ENCODE measurements at regions not wholly inside any gene's neighbourhood (a gene's known extent, or its start where the extent isn't known, plus 50 kb on each side); places are given as distances from the start of the nearest gene placed in this dataset.

GRCh38 chr14:35221462-35221861, 70.7 kb upstream of the PSMA6 start:
- Histone ChIP-seq H3K4me2 (ENCODE audit: low read depth, low read length, poor library complexity, severe bottlenecking) (no peak overlapping the region), H3K9ac (ENCODE audit: low read length) (no peak overlapping the region), H3K79me2 (ENCODE audit: insufficient read depth, low read length) (no peaks in the 10 kb centered on the region), H3K27ac (ENCODE audit: low read depth, low read length) (no peak overlapping the region), H3K9me3 (ENCODE audit: insufficient read depth, low read length) (no peaks in the 10 kb centered on the region), H3K9me2 (replicated peaks; ENCODE audit: insufficient read depth, low read length) (no peaks in the 10 kb centered on the region), H3K36me3 (ENCODE audit: low read length) (no peaks in the 10 kb centered on the region), H3F3A (ENCODE audit: insufficient read depth) (no peaks in the 10 kb centered on the region), H3K27me3 (ENCODE audit: low read length) (no peaks in the 10 kb centered on the region), H3K4me3 (ENCODE audit: insufficient read depth, low read length, poor library complexity, severe bottlenecking) (no peak overlapping the region), H4K20me1 (ENCODE audit: low read depth, low read length) (no peaks in the 10 kb centered on the region), H2AFZ (ENCODE audit: low read depth, low read length, severe bottlenecking) (no peak overlapping the region)
- no peak for TF ChIP-seq EZH2phosphoT487 (conservative IDR thresholded peaks at IDR 0.05; ENCODE audit: low read length)
- TF ChIP-seq CTCF (IDR thresholded peaks at IDR 0.05; ENCODE audit: insufficient read depth, low read length, poor library complexity, severe bottlenecking) = no peak

GRCh38 chr14:35222324-35222723, 69.9 kb upstream of the PSMA6 start:
- H3K36me3 ChIP-seq (ENCODE audit: low read length) = no peaks in the 10 kb centered on the region
- H4K20me1 ChIP-seq (ENCODE audit: low read depth, low read length) = no peaks in the 10 kb centered on the region
- no peak overlapping the region for H3K27ac ChIP-seq (ENCODE audit: low read depth, low read length)
- H3K9ac ChIP-seq (ENCODE audit: low read length) = no peak overlapping the region
- no peaks in the 10 kb centered on the region for H3K79me2 ChIP-seq (ENCODE audit: insufficient read depth, low read length)
- H3K9me2 ChIP-seq (replicated peaks; ENCODE audit: insufficient read depth, low read length) = no peaks in the 10 kb centered on the region
- no peaks in the 10 kb centered on the region for H3K9me3 ChIP-seq (ENCODE audit: insufficient read depth, low read length)
- no peak overlapping the region for H3K4me3 ChIP-seq (ENCODE audit: insufficient read depth, low read length, poor library complexity, severe bottlenecking)
- no peak overlapping the region for H3K4me2 ChIP-seq (ENCODE audit: low read depth, low read length, poor library complexity, severe bottlenecking)
- H2AFZ ChIP-seq (ENCODE audit: low read depth, low read length, severe bottlenecking) = no peak overlapping the region
- H3F3A ChIP-seq (ENCODE audit: insufficient read depth) = no peaks in the 10 kb centered on the region
- TF ChIP-seq EZH2phosphoT487 (conservative IDR thresholded peaks at IDR 0.05; ENCODE audit: low read length) = no peak
- TF ChIP-seq CTCF (IDR thresholded peaks at IDR 0.05; ENCODE audit: insufficient read depth, low read length, poor library complexity, severe bottlenecking) = no peak
- no peaks in the 10 kb centered on the region for H3K27me3 ChIP-seq (ENCODE audit: low read length)

- Histone ChIP-seq H3K27me3 (ENCODE audit: low read length) (no peaks in the 10 kb centered on the region), H4K20me1 (ENCODE audit: low read depth, low read length) (no peaks in the 10 kb centered on the region), H3K9ac (ENCODE audit: low read length) (no peak overlapping the region), H3K4me3 (ENCODE audit: insufficient read depth, low read length, poor library complexity, severe bottlenecking) (no peak overlapping the region), H3K27ac (ENCODE audit: low read depth, low read length) (no peak overlapping the region), H3K9me3 (ENCODE audit: insufficient read depth, low read length) (no peaks in the 10 kb centered on the region), H3K36me3 (ENCODE audit: low read length) (no peaks in the 10 kb centered on the region), H3K79me2 (ENCODE audit: insufficient read depth, low read length) (no peaks in the 10 kb centered on the region), H3K4me2 (ENCODE audit: low read depth, low read length, poor library complexity, severe bottlenecking) (no peak overlapping the region), H3K9me2 (replicated peaks; ENCODE audit: insufficient read depth, low read length) (no peaks in the 10 kb centered on the region), H2AFZ (ENCODE audit: low read depth, low read length, severe bottlenecking) (no peak overlapping the region), H3F3A (ENCODE audit: insufficient read depth) (no peaks in the 10 kb centered on the region)
- TF ChIP-seq CTCF (IDR thresholded peaks at IDR 0.05; ENCODE audit: insufficient read depth, low read length, poor library complexity, severe bottlenecking) (no peak), EZH2phosphoT487 (conservative IDR thresholded peaks at IDR 0.05; ENCODE audit: low read length) (no peak)
Measured at GRCh38 chr14:35222872-35223466, 69.2 kb upstream of the PSMA6 start.
